Endodermal cell (in vitro differentiated cells): ENCODE measurements at regions not wholly inside any gene's neighbourhood (a gene's known extent, or its start where the extent isn't known, plus 50 kb on each side); places are given as distances from the start of the nearest gene placed in this dataset.
"Not testable (repeated sequence)": the region's sequence is repeated elsewhere in the genome, so short reads cannot be mapped to it uniquely, and the experiment has no call there.

Experiments used
- DNase-seq: peaks from one replicate; pipeline ENCODE4 v3.0.0-alpha.2; 2017
- H3K27ac ChIP-seq: 2 replicates; pipeline ENCODE4 v1.5.1; 2013; ENCODE audit warnings: mild to moderate bottlenecking, low read depth, low read length, moderate library complexity
- H3K27me3 ChIP-seq: 2 replicates; pipeline ENCODE4 v1.6.1; 2013; ENCODE audit warnings: mild to moderate bottlenecking, low read length, moderate library complexity; ENCODE audit not compliant: insufficient read depth, control insufficient read depth, poor library complexity, severe bottlenecking
- H3K36me3 ChIP-seq: 2 replicates; pipeline ENCODE4 v1.7.0; 2013; ENCODE audit warnings: mild to moderate bottlenecking, low read length, moderate library complexity; ENCODE audit not compliant: control insufficient read depth, insufficient read depth
- H3K4me1 ChIP-seq: one replicate; pipeline ENCODE4 v1.7.0; 2013; ENCODE audit warnings: low read length; ENCODE audit not compliant: control insufficient read depth, insufficient read depth
- H3K4me3 ChIP-seq: 2 replicates; pipeline ENCODE4 v1.5.1; 2013; ENCODE audit warnings: mild to moderate bottlenecking, low read length, moderate library complexity
- H3K9ac ChIP-seq: 2 replicates; pipeline ENCODE4 v1.6.1; 2013; ENCODE audit warnings: mild to moderate bottlenecking, low read length, moderate library complexity; ENCODE audit not compliant: poor library complexity, severe bottlenecking; ENCODE audit errors: extremely low read depth
- H3K9me3 ChIP-seq: 2 replicates; pipeline ENCODE4 v1.6.1; 2013; ENCODE audit warnings: mild to moderate bottlenecking, low read length, moderate library complexity; ENCODE audit not compliant: control insufficient read depth
- H3K27ac Mint-ChIP-seq: 2 replicates; pipeline ENCODE4 v1.8.0; 2020; ENCODE audit warnings: mixed read lengths
- H3K27me3 Mint-ChIP-seq: 2 replicates; pipeline ENCODE4 v1.8.0; 2021; ENCODE audit warnings: mild to moderate bottlenecking, mixed read lengths; ENCODE audit not compliant: insufficient read depth
- H3K36me3 Mint-ChIP-seq: 2 replicates; pipeline ENCODE4 v1.8.0; 2020; ENCODE audit warnings: low read depth, mixed read lengths
- H3K4me1 Mint-ChIP-seq: 2 replicates; pipeline ENCODE4 v1.8.0; 2020; ENCODE audit warnings: mixed read lengths
- H3K4me3 Mint-ChIP-seq: 2 replicates; pipeline ENCODE4 v1.8.0; 2020; ENCODE audit warnings: mild to moderate bottlenecking, moderate library complexity, mixed read lengths
- H3K9me3 Mint-ChIP-seq: 2 replicates; pipeline ENCODE4 v1.8.0; 2020; ENCODE audit warnings: mild to moderate bottlenecking, mixed read lengths
- CTCF ChIP-seq: fragments of 200-600 bp; sonication (generic); conservative IDR thresholded peaks from 2 replicates; pipeline ENCODE4 v1.5.0; 2021; ENCODE audit warnings: antibody characterized with exemption, mild to moderate bottlenecking
- WGBS, 2 experiments: methylation state at CpG; one replicate each; pipeline versions ENCODE4 v1.1.5 to v1.1.7; 2013; ENCODE audit warnings: missing lambda C conversion rate in 2 of 2, mixed read lengths in 1 of 2; ENCODE audit not compliant: insufficient coverage in 1 of 2, insufficient read length in 1 of 2; 5-methylcytosine and 5-hydroxymethylcytosine counted together

DNA sequence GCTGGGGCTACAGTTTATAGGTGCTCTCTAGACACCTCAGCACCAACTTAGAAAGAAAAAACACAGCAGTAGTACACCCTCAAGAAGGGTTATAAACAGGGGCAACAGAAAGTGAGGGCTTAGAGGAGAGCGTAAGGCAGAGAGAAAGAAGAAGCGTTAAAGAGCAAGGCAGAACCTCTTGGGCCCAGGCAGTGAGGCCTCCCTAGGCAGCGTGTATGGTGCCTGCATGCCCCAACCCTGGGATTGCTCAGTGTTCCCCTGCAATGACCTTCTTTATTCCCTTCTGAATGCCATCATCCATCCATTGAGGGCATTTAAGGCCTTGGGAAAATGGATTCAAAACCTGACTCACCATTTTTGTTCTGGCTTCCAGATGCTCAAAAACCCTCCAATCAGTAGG, 130.0 kb upstream of the ARG1 start:
- H3K9me3 Mint-ChIP-seq: peaks cover 10% of the 10 kb centered on the region

GRCh38 chr6:131443514-131443913, 129.5 kb upstream of the ARG1 start:
- Mint-ChIP-seq H3K36me3 (peaks cover under 1% of the 10 kb centered on the region), H3K9me3 (peaks cover 5% of the 10 kb centered on the region), H3K27me3 (no peaks in the 10 kb centered on the region), H3K4me1 (peaks cover 15% of the 10 kb centered on the region), H3K27ac (no peak overlapping the region), H3K4me3 (no peak overlapping the region)
- Histone ChIP-seq H3K36me3 (no peaks in the 10 kb centered on the region), H3K4me3 (no peak overlapping the region), H3K27me3 (no peaks in the 10 kb centered on the region), H3K9ac (no peak overlapping the region), H3K27ac (no peak overlapping the region), H3K4me1 (no peaks in the 10 kb centered on the region), H3K9me3 (no peaks in the 10 kb centered on the region)
- DNase-seq: no peak
- WGBS, 2 experiments: 91 to 100% methylated on average over 2 to 3 of the region's 3 CpGs
- no peak for TF ChIP-seq CTCF

More for the DNA sequence above, 130.0 kb upstream of the ARG1 start:
- Histone ChIP-seq H3K9ac (no peak overlapping the region), H3K9me3 (no peaks in the 10 kb centered on the region), H3K36me3 (no peaks in the 10 kb centered on the region), H3K4me3 (no peak overlapping the region), H3K4me1 (no peaks in the 10 kb centered on the region), H3K27me3 (no peaks in the 10 kb centered on the region), H3K27ac (no peak overlapping the region)
- peaks cover 15% of the 10 kb centered on the region for H3K4me1 Mint-ChIP-seq
- H3K36me3 Mint-ChIP-seq: peaks cover 1% of the 10 kb centered on the region
- H3K27me3 Mint-ChIP-seq: no peaks in the 10 kb centered on the region
- no peak overlapping the region for H3K27ac Mint-ChIP-seq
- WGBS, 2 experiments: 93 to 95% methylated on average over 3 of the region's 3 CpGs
- no peak for DNase-seq
- no peak for TF ChIP-seq CTCF
- H3K4me3 Mint-ChIP-seq: no peak overlapping the region

GRCh38 chr6:131445356-131445755, 127.7 kb upstream of the ARG1 start:
- H3K27me3 Mint-ChIP-seq, H3K9ac ChIP-seq, H3K36me3 ChIP-seq, H3K27me3 ChIP-seq, H3K27ac ChIP-seq, H3K4me3 Mint-ChIP-seq, H3K36me3 Mint-ChIP-seq, H3K4me3 ChIP-seq, H3K9me3 ChIP-seq, DNase-seq, H3K4me1 ChIP-seq, H3K27ac Mint-ChIP-seq, H3K9me3 Mint-ChIP-seq: not testable (repeated sequence)
- H3K4me1 Mint-ChIP-seq: peaks cover 24% of the 10 kb centered on the region

GRCh38 chr6:131450861-131451260, 122.2 kb upstream of the ARG1 start:
- 98 to 100% methylated on average over 1 to 4 of the region's 4 CpGs for WGBS, 2 experiments
- Histone ChIP-seq H3K4me3 (no peak overlapping the region), H3K4me1 (no peaks in the 10 kb centered on the region), H3K9me3 (no peaks in the 10 kb centered on the region), H3K27me3 (no peaks in the 10 kb centered on the region), H3K36me3 (no peaks in the 10 kb centered on the region), H3K9ac (no peak overlapping the region), H3K27ac (no peak overlapping the region)
- Mint-ChIP-seq H3K27ac (no peak overlapping the region), H3K4me3 (no peak overlapping the region), H3K36me3 (no peaks in the 10 kb centered on the region), H3K27me3 (peaks cover 4% of the 10 kb centered on the region), H3K4me1 (peaks cover 23% of the 10 kb centered on the region), H3K9me3 (no peaks in the 10 kb centered on the region)
- no peak for TF ChIP-seq CTCF
- no peak for DNase-seq
